ENCODE measurements at regions not wholly inside any gene's neighbourhood (a gene's known extent, or its start where the extent isn't known, plus 50 kb on each side); places are given as distances from the start of the nearest gene placed in this dataset.
"Not testable (repeated sequence)": the region's sequence is repeated elsewhere in the genome, so short reads cannot be mapped to it uniquely, and the experiment has no call there.

DNA sequence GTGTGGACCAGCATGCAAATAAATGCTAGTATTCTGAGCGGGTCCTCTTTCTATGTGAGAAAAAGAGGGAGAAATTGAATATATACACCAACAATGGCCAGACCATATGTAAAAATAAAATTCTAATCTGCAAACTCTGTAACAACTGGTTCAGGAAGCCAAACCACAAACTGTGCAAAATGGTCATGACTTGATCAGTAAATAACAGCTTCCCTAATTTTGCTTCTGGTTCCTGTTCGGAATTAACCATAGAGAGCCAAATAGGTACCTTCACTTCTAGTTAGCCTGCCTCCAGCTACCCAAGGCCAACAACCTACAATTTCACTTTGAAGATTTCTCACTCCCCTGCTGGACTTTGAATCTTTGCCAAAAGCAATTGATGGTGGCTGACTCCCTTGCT lies 1313.2 kb downstream of the ADGRL3 start:
- intact Hi-C loops (cut with DNase I): no loop called here
- no peaks in the 10 kb centered on the region for H3K36me3 ChIP-seq
- TF ChIP-seq POLR2A (IDR thresholded peaks at IDR 0.05) (no peak), EP300 (IDR thresholded peaks at IDR 0.05) (no peak)
- TF ChIP-seq, protein P1, sequence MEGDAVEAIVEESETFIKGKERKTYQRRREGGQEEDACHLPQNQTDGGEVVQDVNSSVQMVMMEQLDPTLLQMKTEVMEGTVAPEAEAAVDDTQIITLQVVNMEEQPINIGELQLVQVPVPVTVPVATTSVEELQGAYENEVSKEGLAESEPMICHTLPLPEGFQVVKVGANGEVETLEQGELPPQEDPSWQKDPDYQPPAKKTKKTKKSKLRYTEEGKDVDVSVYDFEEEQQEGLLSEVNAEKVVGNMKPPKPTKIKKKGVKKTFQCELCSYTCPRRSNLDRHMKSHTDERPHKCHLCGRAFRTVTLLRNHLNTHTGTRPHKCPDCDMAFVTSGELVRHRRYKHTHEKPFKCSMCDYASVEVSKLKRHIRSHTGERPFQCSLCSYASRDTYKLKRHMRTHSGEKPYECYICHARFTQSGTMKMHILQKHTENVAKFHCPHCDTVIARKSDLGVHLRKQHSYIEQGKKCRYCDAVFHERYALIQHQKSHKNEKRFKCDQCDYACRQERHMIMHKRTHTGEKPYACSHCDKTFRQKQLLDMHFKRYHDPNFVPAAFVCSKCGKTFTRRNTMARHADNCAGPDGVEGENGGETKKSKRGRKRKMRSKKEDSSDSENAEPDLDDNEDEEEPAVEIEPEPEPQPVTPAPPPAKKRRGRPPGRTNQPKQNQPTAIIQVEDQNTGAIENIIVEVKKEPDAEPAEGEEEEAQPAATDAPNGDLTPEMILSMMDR (IDR thresholded peaks at IDR 0.05): no peak
- no peaks in the 10 kb centered on the region for H3K27me3 ChIP-seq
- H3K9me3 ChIP-seq: no peaks in the 10 kb centered on the region
- no peak for DNase-seq
- no peaks in the 10 kb centered on the region for H3K4me1 ChIP-seq (ENCODE audit: insufficient read depth)
- no peak overlapping the region for H3K27ac ChIP-seq
- H3K4me3 ChIP-seq: no peak overlapping the region
- 36 to 58% (median 57%) methylated on average over 2 of the region's 2 CpGs for WGBS, 3 donors

DNA sequence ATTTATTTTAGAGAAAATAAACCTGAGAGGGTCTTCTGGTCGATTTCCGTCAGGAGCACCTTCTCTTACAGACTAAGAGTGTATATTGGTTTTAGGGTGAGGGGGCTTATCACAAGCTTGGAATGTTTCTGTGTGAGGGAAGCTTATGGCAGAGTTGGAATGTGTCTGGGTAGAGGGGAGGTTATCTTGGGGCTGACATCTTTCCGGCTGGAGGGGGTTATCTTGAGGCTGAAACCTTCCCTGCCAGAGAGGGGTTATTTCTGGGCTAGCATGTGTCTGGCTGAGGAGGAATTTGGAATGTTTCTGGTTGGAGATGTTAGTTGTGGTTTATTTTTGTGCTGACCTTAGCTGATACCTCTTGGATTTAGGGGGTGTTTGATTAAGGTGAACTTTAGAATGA lies 1312.1 kb downstream of the ADGRL3 start:
- no peak overlapping the region for H3K27ac ChIP-seq
- TF ChIP-seq, protein P1 (IDR thresholded peaks at IDR 0.05): no peak
- no peak for TF ChIP-seq POLR2A (IDR thresholded peaks at IDR 0.05)
- no peak for TF ChIP-seq EP300 (IDR thresholded peaks at IDR 0.05)
- H3K27me3 ChIP-seq: no peaks in the 10 kb centered on the region
- H3K4me3 ChIP-seq: no peak overlapping the region
- no peak for DNase-seq
- H3K36me3 ChIP-seq: no peaks in the 10 kb centered on the region
- H3K4me1 ChIP-seq (ENCODE audit: insufficient read depth): no peaks in the 10 kb centered on the region
- H3K9me3 ChIP-seq: no peaks in the 10 kb centered on the region
- intact Hi-C loops (cut with DNase I): no loop called here
- 52 to 58% (median 52%) methylated on average over 3 of the region's 3 CpGs for WGBS, 3 donors

DNA sequence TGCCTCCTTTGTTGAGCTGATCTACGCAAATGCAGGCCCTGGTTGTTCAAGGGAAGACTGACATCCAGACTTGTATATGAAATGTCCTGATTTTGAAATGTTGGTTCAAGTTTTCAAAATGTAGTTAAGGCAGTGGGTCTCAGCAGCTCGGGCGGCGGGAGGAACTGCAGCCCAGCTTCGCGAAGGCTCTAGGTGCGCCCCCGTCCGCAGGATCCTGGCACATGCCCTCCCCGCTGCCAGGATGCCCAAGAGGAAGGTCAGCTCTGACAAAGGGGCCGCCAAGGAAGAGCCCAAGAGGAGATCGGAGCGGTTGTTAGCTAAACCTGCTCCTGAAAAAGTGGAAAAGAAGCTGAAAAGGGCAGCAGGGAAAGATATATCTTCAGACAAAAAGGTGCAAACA lies 1310.1 kb downstream of the ADGRL3 start:
- H3K4me1 ChIP-seq (ENCODE audit: insufficient read depth): no peaks in the 10 kb centered on the region
- WGBS, 3 donors: 91 to 94% (median 91%) methylated on average over 13 of the region's 13 CpGs
- no peaks in the 10 kb centered on the region for H3K36me3 ChIP-seq
- intact Hi-C loops (cut with DNase I): no loop called here
- no peaks in the 10 kb centered on the region for H3K9me3 ChIP-seq
- no peak for DNase-seq
- H3K4me3 ChIP-seq: no peak overlapping the region
- H3K27ac ChIP-seq: no peak overlapping the region
- H3K27me3 ChIP-seq: no peaks in the 10 kb centered on the region
- TF ChIP-seq POLR2A (IDR thresholded peaks at IDR 0.05): no peak
- no peak for TF ChIP-seq EP300 (IDR thresholded peaks at IDR 0.05)
- TF ChIP-seq, protein P1 (IDR thresholded peaks at IDR 0.05): no peak

DNA sequence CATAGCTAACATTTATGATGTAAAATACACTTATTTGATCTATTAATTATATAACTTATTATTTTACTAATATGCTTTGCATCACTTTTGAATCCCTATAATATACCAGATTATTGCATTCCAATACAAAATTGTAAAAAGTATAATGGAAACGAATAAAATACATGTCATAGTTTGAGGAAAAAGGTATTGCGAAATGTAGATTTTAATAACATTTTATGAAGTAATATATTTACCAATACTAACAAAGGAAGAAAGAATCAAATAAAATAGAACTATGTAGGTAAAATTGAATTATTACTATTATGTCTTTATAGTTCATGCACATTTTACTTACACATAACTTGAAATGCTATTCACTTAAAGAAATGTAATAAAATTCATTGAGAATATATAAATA lies 1300.2 kb downstream of the ADGRL3 start:
- H3K36me3 ChIP-seq: no peaks in the 10 kb centered on the region
- WGBS, 3 donors: 91 to 98% (median 94%) methylated on average over 2 of the region's 2 CpGs
- H3K9me3 ChIP-seq: no peaks in the 10 kb centered on the region
- no peak overlapping the region for H3K27ac ChIP-seq
- intact Hi-C loops (cut with DNase I): no loop called here
- H3K4me3 ChIP-seq: no peak overlapping the region
- TF ChIP-seq, protein P1 (IDR thresholded peaks at IDR 0.05): no peak
- no peak for TF ChIP-seq POLR2A (IDR thresholded peaks at IDR 0.05)
- TF ChIP-seq EP300 (IDR thresholded peaks at IDR 0.05): no peak
- no peak for DNase-seq
- H3K4me1 ChIP-seq (ENCODE audit: insufficient read depth): no peaks in the 10 kb centered on the region
- H3K27me3 ChIP-seq: no peaks in the 10 kb centered on the region

DNA sequence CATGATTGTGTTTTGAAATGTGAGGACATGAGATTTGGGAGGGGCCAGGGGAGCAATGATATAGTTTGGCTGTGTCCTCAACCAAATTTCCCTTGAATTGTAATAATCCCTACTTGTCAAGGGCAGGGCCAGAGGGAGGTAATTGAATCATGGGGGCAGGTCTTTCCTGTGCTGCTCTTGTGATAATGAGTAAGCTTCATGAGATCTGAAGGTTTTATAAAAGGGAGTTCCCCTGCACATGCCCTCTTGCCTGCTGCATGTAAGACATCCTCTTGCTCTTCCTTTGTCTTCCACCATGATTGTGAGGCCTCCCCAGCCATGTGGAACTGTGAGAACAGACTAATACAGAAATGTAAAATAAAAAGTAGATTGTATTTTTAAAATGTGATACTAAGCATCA lies 1294.9 kb downstream of the ADGRL3 start:
- DNase-seq: no peak
- TF ChIP-seq, protein P1 (IDR thresholded peaks at IDR 0.05): no peak
- TF ChIP-seq EP300 (IDR thresholded peaks at IDR 0.05): no peak
- TF ChIP-seq POLR2A (IDR thresholded peaks at IDR 0.05): no peak
- H3K27me3 ChIP-seq: no peaks in the 10 kb centered on the region

DNA sequence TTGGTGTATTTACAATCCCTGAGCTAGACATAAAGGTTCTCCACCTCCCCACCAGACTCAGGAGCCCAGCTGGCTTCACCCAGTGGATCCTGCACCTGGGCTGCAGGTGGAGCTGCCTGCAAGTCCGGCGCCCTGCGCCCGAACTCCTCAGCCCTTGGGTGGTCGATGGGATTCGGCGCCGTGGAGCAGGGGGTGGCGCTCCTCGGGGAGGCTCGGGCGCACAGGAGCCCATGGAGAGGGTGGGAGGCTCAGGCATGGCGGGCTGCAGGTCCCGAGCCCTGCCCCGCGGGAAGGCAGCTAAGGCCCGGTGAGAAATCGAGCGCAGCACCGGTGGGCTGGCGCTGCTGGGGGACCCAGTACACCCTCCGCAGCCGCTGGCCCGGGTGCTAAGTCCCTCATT lies 1291.6 kb downstream of the ADGRL3 start:
- H3K4me3 ChIP-seq; H3K4me1 ChIP-seq (ENCODE audit: insufficient read depth); H3K9me3 ChIP-seq; H3K27ac ChIP-seq; H3K36me3 ChIP-seq; intact Hi-C loops (cut with DNase I); H3K27me3 ChIP-seq; DNase-seq: not testable (repeated sequence)
- 95 to 97% (median 95%) methylated on average over 23 to 24 of the region's 24 CpGs for WGBS, 3 donors

More for the DNA sequence above, 1294.9 kb downstream of the ADGRL3 start:
- H3K4me3 ChIP-seq: no peak overlapping the region
- H3K36me3 ChIP-seq: no peaks in the 10 kb centered on the region
- no peaks in the 10 kb centered on the region for H3K4me1 ChIP-seq (ENCODE audit: insufficient read depth)
- H3K27ac ChIP-seq: no peak overlapping the region
- H3K9me3 ChIP-seq: no peaks in the 10 kb centered on the region
- intact Hi-C loops (cut with DNase I): no loop called here

Data from ovary (tissue), 7 donors.